ENCODE measurements at regions not wholly inside any gene's neighbourhood (a gene's known extent, or its start where the extent isn't known, plus 50 kb on each side); places are given as distances from the start of the nearest gene placed in this dataset.
A peak's percentile ranks its signal among the peaks of the same experiment; 100 is the strongest.

DNA sequence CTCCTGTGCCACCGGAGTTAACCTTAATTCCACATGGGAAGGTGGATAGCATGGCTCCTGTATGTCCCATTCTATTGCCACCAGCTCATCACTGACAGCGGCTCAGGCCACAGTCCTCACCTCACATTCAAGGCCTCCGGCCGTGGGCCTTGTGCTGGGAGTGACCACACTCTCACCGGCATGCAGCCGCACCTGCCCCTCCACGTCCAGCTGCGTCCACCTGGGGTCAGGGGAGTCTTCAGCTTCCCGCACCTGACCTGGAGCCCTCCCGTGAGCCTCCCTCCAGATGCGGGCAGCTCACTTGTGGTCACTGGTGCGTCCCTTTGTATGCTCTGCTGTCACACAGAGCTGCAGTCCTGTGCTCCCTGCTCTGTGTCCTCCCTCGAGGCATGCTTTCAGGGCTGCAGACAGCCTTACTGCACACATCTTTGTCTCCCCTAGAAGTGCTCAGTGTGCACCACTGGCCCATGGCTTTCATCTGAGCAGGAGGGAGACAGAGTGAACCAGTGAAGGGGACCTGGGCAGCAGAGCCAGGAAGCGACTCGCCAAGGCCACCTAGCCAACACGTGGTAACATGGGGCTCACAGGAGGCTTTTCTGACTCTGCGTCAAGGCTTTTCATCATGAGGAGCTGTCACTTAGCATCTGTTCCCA, 210.1 kb downstream of the ERCC6L2 start:
- no peak overlapping the region for H3K27ac ChIP-seq
- H3K27me3 ChIP-seq, result peaks cover 0 to 8% (median 0%) of the 10 kb centered on the region in 11 experiments; a peak in 2 of 22 replicates
- peaks cover 32 to 73% (median 60%) of the 10 kb centered on the region in 10 experiments for H3K4me1 ChIP-seq
- H3K9me3 ChIP-seq (replicated peaks in 1 of 11), result peaks cover 0 to 12% (median 3%) of the 10 kb centered on the region in 11 experiments; a peak in 6 of 22 replicates
- TF ChIP-seq Cebpa-rat (IDR thresholded peaks at IDR 0.05), result no peak
- H3K36me3 ChIP-seq, result no peaks in the 10 kb centered on the region
- peak overlapping the region; percentile 53 to 97 (median 82); a peak in 20 of 22 replicates for H3K4me2 ChIP-seq
- H3K9ac ChIP-seq, result no peak overlapping the region
- H3K4me3 ChIP-seq, result no peak overlapping the region
- no peaks in the 10 kb centered on the region for H4K20me1 ChIP-seq

DNA sequence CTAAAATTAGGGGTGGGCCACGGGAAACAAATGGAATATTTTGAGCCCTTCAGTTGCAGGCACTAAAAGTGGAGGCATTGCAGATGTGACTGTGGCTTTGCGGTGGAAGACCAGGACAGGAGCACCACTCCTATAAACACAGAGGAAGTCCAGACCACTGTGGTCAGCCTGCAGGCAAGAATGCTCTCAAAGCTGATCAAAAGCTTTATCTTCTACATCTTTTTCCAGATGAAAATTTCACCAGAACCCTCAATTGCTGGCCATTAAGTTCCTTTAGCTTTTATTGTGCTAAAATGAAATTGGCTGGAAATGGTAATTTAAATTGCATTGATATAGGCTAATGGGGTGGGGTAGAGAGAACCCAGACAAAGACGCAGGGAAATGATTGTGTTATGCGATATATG, 208.8 kb downstream of the ERCC6L2 start:
- H3K27ac ChIP-seq, result peak overlapping the region in 6 of 11 experiments; percentile 21 to 65 (median 49); a peak in 6 of 22 replicates
- H3K27me3 ChIP-seq, result peaks cover 0 to 8% (median 0%) of the 10 kb centered on the region in 11 experiments; a peak in 2 of 22 replicates
- no peaks in the 10 kb centered on the region for H3K36me3 ChIP-seq
- peaks cover 0 to 11% (median 5%) of the 10 kb centered on the region in 11 experiments; a peak in 1 of 22 replicates for H3K9me3 ChIP-seq (replicated peaks in 1 of 11)
- peaks cover 32 to 73% (median 60%) of the 10 kb centered on the region in 10 experiments for H3K4me1 ChIP-seq
- peak overlapping the region in 2 of 10 experiments; percentile 20 to 29; a peak in 2 of 20 replicates for H3K4me3 ChIP-seq
- no peak for TF ChIP-seq Cebpa-rat (IDR thresholded peaks at IDR 0.05)
- peak overlapping the region; percentile 53 to 97 (median 82) for H3K4me2 ChIP-seq
- peak overlapping the region in 2 of 11 experiments; percentile 7 to 53; a peak in 2 of 22 replicates for H3K9ac ChIP-seq
- H4K20me1 ChIP-seq, result no peaks in the 10 kb centered on the region

DNA sequence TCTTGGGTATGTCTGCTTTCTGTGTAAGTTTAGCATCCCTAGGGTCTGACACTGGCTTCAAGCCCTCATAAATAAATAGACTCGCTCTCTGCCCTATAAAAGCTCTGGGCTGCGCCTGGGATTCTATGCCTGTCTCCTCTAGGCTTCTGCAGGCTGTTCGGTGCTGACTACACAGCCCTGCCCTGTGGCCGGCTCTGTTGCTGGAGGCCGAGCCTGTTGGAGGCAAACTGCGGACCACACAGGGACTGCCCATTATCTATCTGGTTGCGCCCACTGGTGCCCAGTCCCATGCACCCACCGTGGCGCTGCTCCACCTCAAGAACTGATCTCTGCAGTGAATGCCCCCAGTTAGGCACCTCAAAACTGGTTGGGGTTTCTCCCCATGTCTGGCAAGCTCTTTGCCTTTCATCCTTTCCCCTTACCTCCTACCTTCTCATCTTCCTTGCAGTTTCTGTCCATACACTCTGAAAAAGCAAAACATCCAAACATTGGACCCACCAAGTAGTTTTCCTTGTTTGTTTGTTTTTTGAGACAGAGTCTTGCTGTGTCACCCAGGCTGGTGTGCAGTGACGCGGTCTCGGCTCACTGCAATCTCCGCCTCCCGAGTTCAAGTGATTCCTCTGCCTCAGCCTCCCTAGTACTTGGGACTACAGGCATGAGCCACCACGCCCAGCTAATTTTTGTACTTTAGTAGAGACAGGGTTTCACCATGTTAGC, 207.2 kb downstream of the ERCC6L2 start:
- Histone ChIP-seq H3K4me3 (no peak overlapping the region), H3K9me3 (replicated peaks in 1 of 11) (peaks cover 0 to 18% (median 9%) of the 10 kb centered on the region in 11 experiments; a peak in 8 of 22 replicates), H3K4me2 (peak overlapping the region in 10 of 11 experiments; percentile 68 to 97 (median 83); a peak in 21 of 22 replicates), H3K36me3 (no peaks in the 10 kb centered on the region), H3K4me1 (peaks cover 32 to 70% (median 60%) of the 10 kb centered on the region in 10 experiments), H4K20me1 (no peaks in the 10 kb centered on the region), H3K9ac (no peak overlapping the region), H3K27ac (peak overlapping the region in 8 of 11 experiments; percentile 3 to 72 (median 44); a peak in 10 of 22 replicates), H3K27me3 (peaks cover 0 to 8% (median 0%) of the 10 kb centered on the region in 11 experiments; a peak in 1 of 22 replicates)
- no peak for TF ChIP-seq Cebpa-rat (IDR thresholded peaks at IDR 0.05)

GRCh38 chr9:96080364-96080763, 204.9 kb downstream of the ERCC6L2 start:
- no peak for TF ChIP-seq Cebpa-rat (IDR thresholded peaks at IDR 0.05)
- H3K9me3 ChIP-seq (replicated peaks in 1 of 11), result peaks cover 0 to 18% (median 9%) of the 10 kb centered on the region in 11 experiments; a peak in 10 of 22 replicates
- H3K9ac ChIP-seq, result no peak overlapping the region
- no peaks in the 10 kb centered on the region for H4K20me1 ChIP-seq
- 0 out of 22 replicates have a peak overlapping the region, but pooled peaks of 1 of the 11 experiments have one; percentile 97 for H3K4me2 ChIP-seq
- H3K4me3 ChIP-seq, result no peak overlapping the region
- H3K27me3 ChIP-seq, result peaks cover 0 to 3% (median 0%) of the 10 kb centered on the region in 11 experiments; a peak in 1 of 22 replicates
- no peaks in the 10 kb centered on the region for H3K36me3 ChIP-seq
- H3K27ac ChIP-seq, result no peak overlapping the region
- H3K4me1 ChIP-seq, result peaks cover 27 to 53% (median 47%) of the 10 kb centered on the region in 10 experiments

DNA sequence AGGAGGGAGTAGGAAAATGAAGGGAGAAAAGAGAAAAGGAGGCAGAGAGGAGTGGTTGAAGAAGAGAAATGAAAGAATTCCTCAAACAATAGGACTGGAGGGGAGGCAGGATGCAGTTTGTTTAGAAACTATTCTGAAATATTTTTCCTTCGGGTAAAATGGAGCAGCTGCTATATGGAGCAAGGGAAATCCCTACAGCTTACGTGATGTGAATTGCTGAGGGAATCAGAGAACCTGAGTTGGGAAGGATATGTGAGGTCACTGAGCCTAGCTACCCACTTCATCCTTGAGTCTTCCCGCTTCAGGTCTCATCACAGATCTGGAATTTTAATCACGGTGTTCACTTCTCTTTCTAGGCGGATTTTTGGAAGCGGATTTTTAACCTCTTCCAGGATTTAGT, 204.3 kb downstream of the ERCC6L2 start:
- H4K20me1 ChIP-seq, result no peaks in the 10 kb centered on the region
- no peak overlapping the region for H3K4me2 ChIP-seq
- H3K9ac ChIP-seq, result no peak overlapping the region
- H3K4me3 ChIP-seq, result no peak overlapping the region
- peaks cover 22 to 51% (median 46%) of the 10 kb centered on the region in 10 experiments for H3K4me1 ChIP-seq
- no peaks in the 10 kb centered on the region for H3K36me3 ChIP-seq
- no peaks in the 10 kb centered on the region for H3K27me3 ChIP-seq
- no peak for TF ChIP-seq Cebpa-rat (IDR thresholded peaks at IDR 0.05)
- H3K9me3 ChIP-seq (replicated peaks in 1 of 11), result peaks cover 0 to 18% (median 9%) of the 10 kb centered on the region in 11 experiments; a peak in 10 of 22 replicates
- H3K27ac ChIP-seq, result no peak overlapping the region

DNA sequence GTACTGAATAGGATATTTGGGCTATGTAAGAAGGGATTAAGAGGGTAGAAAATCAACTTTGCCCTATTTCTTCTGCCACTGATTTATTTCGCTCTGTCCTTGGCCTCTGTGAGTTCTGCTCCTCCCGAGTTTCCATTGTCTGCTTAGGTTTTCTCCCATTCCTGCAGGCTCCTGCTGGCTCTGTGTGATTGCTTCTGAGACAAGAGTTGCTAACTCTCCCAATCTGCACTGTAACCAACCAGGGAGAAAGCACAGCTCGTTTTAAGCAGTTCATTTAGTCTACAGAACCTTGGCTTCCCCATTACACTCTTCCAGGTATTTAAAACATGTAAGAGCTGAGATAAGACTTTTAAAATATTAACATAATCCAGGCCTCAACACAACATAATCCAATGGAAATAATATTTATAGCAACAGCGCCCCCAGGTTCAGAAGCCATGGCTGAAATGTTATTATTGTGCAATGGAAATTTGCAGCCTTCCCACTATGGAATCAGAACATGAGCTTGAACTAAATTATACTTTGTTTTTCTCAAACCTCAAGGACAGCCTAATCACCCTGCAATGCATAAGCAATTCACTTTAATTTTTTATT, 203.5 kb downstream of the ERCC6L2 start:
- no peaks in the 10 kb centered on the region for H3K27me3 ChIP-seq
- H3K36me3 ChIP-seq, result no peaks in the 10 kb centered on the region
- H4K20me1 ChIP-seq, result no peaks in the 10 kb centered on the region
- H3K9ac ChIP-seq, result no peak overlapping the region
- peaks cover 0 to 18% (median 9%) of the 10 kb centered on the region in 11 experiments; a peak in 10 of 22 replicates for H3K9me3 ChIP-seq (replicated peaks in 1 of 11)
- no peak overlapping the region for H3K4me2 ChIP-seq
- H3K27ac ChIP-seq, result no peak overlapping the region
- H3K4me3 ChIP-seq, result no peak overlapping the region
- no peak for TF ChIP-seq Cebpa-rat (IDR thresholded peaks at IDR 0.05)
- peaks cover 15 to 47% (median 39%) of the 10 kb centered on the region in 10 experiments for H3K4me1 ChIP-seq

DNA sequence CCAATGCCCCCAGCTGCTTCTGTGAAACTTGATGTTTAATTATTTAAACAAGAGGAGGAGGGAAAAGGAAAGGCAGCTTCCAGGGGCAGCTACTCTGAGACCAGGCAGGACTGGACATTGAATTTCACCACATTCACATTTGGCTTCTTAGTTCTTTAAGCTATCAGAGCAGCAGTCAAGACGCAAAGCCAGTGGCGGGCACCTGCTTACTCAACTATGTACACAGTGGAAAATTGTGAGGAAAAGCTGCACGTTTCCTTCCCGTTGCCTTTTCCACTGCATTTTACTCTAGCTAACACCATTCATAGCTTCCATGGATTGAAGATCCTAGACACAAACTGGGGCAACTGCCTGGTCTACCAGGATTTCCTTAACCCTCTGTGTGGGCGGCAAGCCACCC, 200.3 kb downstream of the ERCC6L2 start:
- no peak for TF ChIP-seq Cebpa-rat (IDR thresholded peaks at IDR 0.05)
- no peak overlapping the region for H3K9ac ChIP-seq
- H3K4me1 ChIP-seq, result peaks cover 6 to 28% (median 13%) of the 10 kb centered on the region in 10 experiments; a peak in 13 of 20 replicates
- no peak overlapping the region for H3K27ac ChIP-seq
- H3K4me2 ChIP-seq, result peak overlapping the region in 2 of 11 experiments; percentile 2 to 42; a peak in 1 of 22 replicates
- H4K20me1 ChIP-seq, result no peaks in the 10 kb centered on the region
- no peak overlapping the region for H3K4me3 ChIP-seq
- H3K9me3 ChIP-seq (replicated peaks in 1 of 11), result peaks cover 0 to 18% (median 9%) of the 10 kb centered on the region in 11 experiments; a peak in 10 of 22 replicates
- H3K36me3 ChIP-seq, result no peaks in the 10 kb centered on the region
- H3K27me3 ChIP-seq, result no peaks in the 10 kb centered on the region

GRCh38 chr9:96075111-96075510, 199.6 kb downstream of the ERCC6L2 start:
- TF ChIP-seq Cebpa-rat (IDR thresholded peaks at IDR 0.05), result no peak
- Histone ChIP-seq H3K9me3 (replicated peaks in 1 of 11) (peaks cover 0 to 12% (median 6%) of the 10 kb centered on the region in 11 experiments; a peak in 10 of 22 replicates), H3K36me3 (no peaks in the 10 kb centered on the region), H3K27ac (no peak overlapping the region), H3K4me2 (peak overlapping the region in 7 of 11 experiments; percentile 0 to 42 (median 17); a peak in 6 of 22 replicates), H3K9ac (no peak overlapping the region), H4K20me1 (no peaks in the 10 kb centered on the region), H3K4me3 (no peak overlapping the region), H3K4me1 (peaks cover 6 to 26% (median 14%) of the 10 kb centered on the region in 10 experiments; a peak in 13 of 20 replicates), H3K27me3 (no peaks in the 10 kb centered on the region)

Measured in BLaER1 treated with 17β-estradiol and CSF1 and Interleukin-3, amounts not matched to agents 10 nM and 100 nM (cell line).